GM18861 (cell line): ENCODE measurements at regions not wholly inside any gene's neighbourhood (a gene's known extent, or its start where the extent isn't known, plus 50 kb on each side); places are given as distances from the start of the nearest gene placed in this dataset.

Experiments used
- ATAC-seq: cut with Tn5 transposase; IDR thresholded peaks from one replicate; pipeline ENCODE4 v1.9.1; 2021; ENCODE audit not compliant: unreplicated experiment

- ATAC-seq = no peak
Observed at GRCh38 chr4:110289601-110290100, 91.2 kb upstream of the ELOVL6 start.

- ATAC-seq = peak; percentile 100
Observed at GRCh38 chr4:110287130-110287529, 88.7 kb upstream of the ELOVL6 start.

- no peak for ATAC-seq
Observed at GRCh38 chr4:110278127-110278526, 79.7 kb upstream of the ELOVL6 start.

GRCh38 chr4:110275871-110276270 lies 77.5 kb upstream of the ELOVL6 start:
- ATAC-seq = no peak

- no peak for ATAC-seq
Observed at GRCh38 chr4:110271986-110272385, 73.6 kb upstream of the ELOVL6 start.

GRCh38 chr4:110270492-110271197 lies 72.2 kb upstream of the ELOVL6 start:
- no peak for ATAC-seq

- no peak for ATAC-seq
Observed at GRCh38 chr4:110268790-110269189, 70.4 kb upstream of the ELOVL6 start.

- ATAC-seq = peak; percentile 66
Observed at GRCh38 chr4:110268352-110268751, 69.9 kb upstream of the ELOVL6 start.

- no peak for ATAC-seq
Observed at GRCh38 chr4:110266136-110266535, 67.7 kb upstream of the ELOVL6 start.

- no peak for ATAC-seq
Observed at GRCh38 chr4:110265001-110265400, 66.6 kb upstream of the ELOVL6 start.

GRCh38 chr4:110260299-110260698 lies 61.9 kb upstream of the ELOVL6 start:
- no peak for ATAC-seq

GRCh38 chr4:110250023-110250387 lies 51.6 kb upstream of the ELOVL6 start:
- ATAC-seq = no peak

GRCh38 chr4:110248831-110249253 lies 50.4 kb upstream of the ELOVL6 start:
- ATAC-seq = no peak
